GM20431 (cell line): ENCODE measurements at regions not wholly inside any gene's neighbourhood (a gene's known extent, or its start where the extent isn't known, plus 50 kb on each side); places are given as distances from the start of the nearest gene placed in this dataset.

Source experiments
- in situ Hi-C: fragments of 300-500 bp; cut with MseI, MboI; formaldehyde crosslinking; loops from one replicate; pipeline ENCODE4 v1.15.0; 2020; ENCODE audit warnings: low sequenced_read_pairs; ENCODE audit not compliant: unreplicated experiment

- in situ Hi-C loops: no loop called here
These were observed 131.6 kb upstream of the IGF1 start for GRCh38 chr12:102611995-102612394.

- in situ Hi-C loops: no loop called here
These were observed 129.6 kb upstream of the IGF1 start for GRCh38 chr12:102609996-102610395.

- in situ Hi-C loops: no loop called here
These were observed 122.7 kb upstream of the IGF1 start for GRCh38 chr12:102603021-102603420.

GRCh38 chr12:102602521-102602920 is 122.2 kb upstream of the IGF1 start:
- in situ Hi-C loops: no loop called here

GRCh38 chr12:102601621-102602020 is 121.3 kb upstream of the IGF1 start:
- in situ Hi-C loops: no loop called here

- in situ Hi-C loops: no loop called here
These were observed 116.3 kb upstream of the IGF1 start for GRCh38 chr12:102596687-102597086.

GRCh38 chr12:102596031-102596430 is 115.7 kb upstream of the IGF1 start:
- in situ Hi-C loops: no loop called here

GRCh38 chr12:102595315-102595714 is 115.0 kb upstream of the IGF1 start:
- in situ Hi-C loops: no loop called here

GRCh38 chr12:102593134-102593533 is 112.8 kb upstream of the IGF1 start:
- in situ Hi-C loops: no loop called here

GRCh38 chr12:102592134-102592533 is 111.8 kb upstream of the IGF1 start:
- in situ Hi-C loops: no loop called here

GRCh38 chr12:102573237-102573636 is 92.9 kb upstream of the IGF1 start:
- in situ Hi-C loops: no loop called here

- in situ Hi-C loops: no loop called here
These were observed 91.5 kb upstream of the IGF1 start for GRCh38 chr12:102571889-102572288.

GRCh38 chr12:102570256-102570655 is 89.9 kb upstream of the IGF1 start:
- in situ Hi-C loops: no loop called here

- in situ Hi-C loops: no loop called here
These were observed 89.4 kb upstream of the IGF1 start for GRCh38 chr12:102569803-102570202.

GRCh38 chr12:102568276-102568675 is 87.9 kb upstream of the IGF1 start:
- in situ Hi-C loops: no loop called here

- in situ Hi-C loops: no loop called here
These were observed 86.9 kb upstream of the IGF1 start for GRCh38 chr12:102567031-102567985.

GRCh38 chr12:102565555-102565954 is 85.2 kb upstream of the IGF1 start:
- in situ Hi-C loops: no loop called here

GRCh38 chr12:102564026-102564425 is 83.7 kb upstream of the IGF1 start:
- in situ Hi-C loops: no loop called here

- in situ Hi-C loops: no loop called here
These were observed 82.6 kb upstream of the IGF1 start for GRCh38 chr12:102562836-102563425.

- in situ Hi-C loops: no loop called here
These were observed 70.8 kb upstream of the IGF1 start for GRCh38 chr12:102551186-102551585.

- in situ Hi-C loops: no loop called here
These were observed 69.3 kb upstream of the IGF1 start for GRCh38 chr12:102549691-102550090.
